ENCODE measurements at regions not wholly inside any gene's neighbourhood (a gene's known extent, or its start where the extent isn't known, plus 50 kb on each side); places are given as distances from the start of the nearest gene placed in this dataset.

DNA sequence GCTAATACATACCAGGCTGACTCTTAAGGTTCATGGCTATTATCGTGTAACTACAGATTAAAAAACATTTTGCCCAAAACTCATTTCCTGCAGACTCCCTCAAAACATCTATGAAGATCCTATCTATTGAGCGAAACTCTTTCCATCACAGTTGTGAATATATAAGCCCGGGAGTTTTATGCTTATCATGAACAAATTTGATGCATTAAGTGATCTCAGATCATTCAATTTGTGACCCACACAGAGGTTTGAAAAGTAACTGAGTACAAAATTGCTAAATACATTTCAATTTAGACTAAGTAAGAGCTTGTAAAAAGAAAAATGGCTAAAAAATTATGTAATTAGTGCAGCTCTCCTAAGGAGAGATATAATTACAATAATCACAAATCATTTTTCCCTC lies 1228.8 kb upstream of the TENM4 start:
- DNase-seq (ENCODE audit: low spot score): no peak

DNA sequence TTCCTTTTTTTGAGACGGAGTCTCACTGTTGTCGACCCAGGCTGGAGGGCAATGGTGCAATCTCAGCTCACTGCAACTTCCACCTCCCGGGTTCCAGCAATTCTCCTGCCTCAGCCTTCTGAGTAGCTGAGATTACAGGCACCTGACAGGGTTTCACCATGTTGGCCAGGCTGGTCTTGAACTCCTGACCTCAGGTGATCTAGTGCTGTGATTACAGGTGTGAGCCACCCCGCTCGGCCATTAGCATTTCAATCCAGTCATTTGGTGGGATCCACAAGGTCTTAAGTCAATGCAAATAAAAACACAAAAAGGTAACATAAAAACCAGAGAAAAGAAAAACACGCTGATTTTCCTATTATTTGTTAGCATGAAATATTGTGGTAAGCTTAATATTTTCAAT lies 1227.2 kb upstream of the TENM4 start:
- no peak for DNase-seq (ENCODE audit: low spot score)

DNA sequence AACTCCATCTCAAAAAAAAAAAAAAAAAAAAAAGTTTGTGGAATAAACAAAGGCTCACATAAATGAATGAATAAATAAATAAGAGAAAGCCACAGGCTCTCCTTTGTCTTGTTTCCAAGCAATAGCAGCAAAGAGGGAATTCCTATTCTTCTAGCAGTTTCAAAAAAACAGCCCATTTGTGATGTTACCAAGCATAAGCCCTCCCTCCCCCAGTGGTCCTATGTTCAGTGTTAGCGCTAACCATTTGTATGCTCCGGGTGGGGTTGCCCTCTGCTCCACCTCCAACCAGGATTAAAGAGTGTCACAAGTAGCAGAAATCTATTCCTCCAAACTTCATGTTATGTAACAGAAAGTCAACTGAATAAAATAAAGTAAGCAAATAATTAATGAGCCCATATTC lies 1215.0 kb upstream of the TENM4 start:
- DNase-seq (ENCODE audit: low spot score): no peak

DNA sequence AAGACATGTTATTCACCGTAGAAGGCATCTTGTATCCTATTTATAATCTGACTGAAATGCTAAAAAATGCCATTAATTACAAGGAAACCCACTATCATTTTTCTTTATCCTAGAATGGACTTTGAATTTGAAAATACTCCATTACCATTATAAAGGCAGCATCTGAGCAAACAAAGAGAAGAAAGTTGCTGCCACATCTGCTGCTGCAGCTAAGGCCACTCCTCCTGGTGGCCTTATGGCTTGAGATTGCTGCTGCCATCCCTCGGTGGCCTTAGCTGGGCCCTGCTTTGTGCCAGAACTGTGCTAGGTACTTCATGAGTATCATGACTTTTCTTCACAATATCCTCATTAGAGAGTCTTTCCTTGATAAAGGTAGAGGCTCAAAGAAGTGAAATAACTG lies 1210.1 kb upstream of the TENM4 start:
- DNase-seq (ENCODE audit: low spot score): no peak

DNA sequence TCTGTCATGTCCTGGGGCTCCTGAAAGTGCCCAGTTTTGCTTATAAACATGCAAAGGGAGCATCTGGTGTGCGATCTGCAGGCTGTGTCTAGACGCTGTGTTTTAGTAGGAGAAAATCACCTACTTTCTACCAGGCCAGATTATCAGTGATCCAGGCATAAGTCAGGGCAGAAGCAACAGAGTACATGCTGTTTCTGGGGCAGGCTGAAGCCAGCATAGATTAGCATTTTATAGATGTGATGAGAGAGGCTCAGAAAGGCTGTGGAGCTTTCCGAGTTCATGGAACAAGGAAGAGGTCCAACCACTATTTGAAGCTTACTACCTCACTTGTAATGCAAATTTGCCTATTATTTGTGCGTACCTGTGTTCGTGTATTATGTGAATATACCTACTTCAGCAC lies 1208.4 kb upstream of the TENM4 start:
- no peak for DNase-seq (ENCODE audit: low spot score)

DNA sequence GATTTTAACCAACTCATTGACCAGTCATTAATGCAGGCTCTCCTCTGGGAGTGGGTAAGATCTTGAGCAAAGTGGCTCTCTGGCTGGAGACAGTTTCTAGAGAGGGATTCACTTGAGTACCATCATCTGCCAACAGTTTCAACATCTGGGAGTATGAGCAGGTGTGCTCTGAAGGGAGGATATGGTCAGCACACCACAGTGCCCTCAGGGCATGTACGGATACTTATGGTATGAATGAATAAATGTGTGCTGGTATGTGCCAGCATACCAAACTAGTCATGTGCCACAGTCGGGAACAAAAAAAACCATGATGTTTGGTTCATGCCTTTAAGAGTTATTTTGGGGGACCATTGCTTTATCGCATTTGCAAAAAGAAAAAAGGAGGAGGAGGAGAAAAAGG lies 1197.5 kb upstream of the TENM4 start:
- no peak for DNase-seq (ENCODE audit: low spot score)

DNA sequence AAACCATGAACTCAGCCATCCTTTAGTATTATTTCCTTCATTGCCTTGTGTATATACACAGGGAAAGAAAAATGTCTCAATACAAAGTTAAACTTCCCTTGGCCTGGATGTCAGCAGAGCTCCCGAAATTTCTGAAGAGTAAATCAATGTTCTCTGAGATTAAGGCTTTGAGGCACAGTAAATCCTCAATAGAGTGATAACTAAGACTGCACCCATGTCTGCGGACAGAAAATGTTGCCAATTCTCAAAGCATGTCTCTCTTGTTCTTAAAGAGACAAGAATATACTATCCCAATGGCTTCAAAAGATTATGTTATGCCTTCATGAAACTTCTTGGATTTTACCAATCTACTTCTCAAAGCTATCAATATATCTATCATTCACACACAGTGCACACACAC lies 1196.7 kb upstream of the TENM4 start:
- no peak for DNase-seq (ENCODE audit: low spot score)

DNA sequence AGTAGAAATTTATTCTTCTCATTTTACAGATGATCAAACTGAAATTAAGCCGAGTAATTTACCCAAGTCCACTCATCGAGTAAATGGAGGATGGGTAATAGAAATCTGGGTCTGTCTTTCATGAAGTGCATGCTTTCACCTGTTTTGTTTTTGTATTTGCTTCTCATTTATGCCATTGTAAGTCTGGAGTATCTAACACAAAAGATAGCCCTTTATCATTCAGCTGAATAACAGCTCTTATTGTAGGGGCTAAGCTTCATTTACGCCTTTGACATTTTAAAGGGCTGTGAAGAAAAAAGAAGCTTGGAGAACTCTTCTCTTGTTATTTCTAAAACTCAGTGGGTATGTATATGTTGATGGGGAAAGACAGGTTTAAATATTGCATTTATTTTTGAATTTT lies 1196.2 kb upstream of the TENM4 start:
- no peak for DNase-seq (ENCODE audit: low spot score)

DNA sequence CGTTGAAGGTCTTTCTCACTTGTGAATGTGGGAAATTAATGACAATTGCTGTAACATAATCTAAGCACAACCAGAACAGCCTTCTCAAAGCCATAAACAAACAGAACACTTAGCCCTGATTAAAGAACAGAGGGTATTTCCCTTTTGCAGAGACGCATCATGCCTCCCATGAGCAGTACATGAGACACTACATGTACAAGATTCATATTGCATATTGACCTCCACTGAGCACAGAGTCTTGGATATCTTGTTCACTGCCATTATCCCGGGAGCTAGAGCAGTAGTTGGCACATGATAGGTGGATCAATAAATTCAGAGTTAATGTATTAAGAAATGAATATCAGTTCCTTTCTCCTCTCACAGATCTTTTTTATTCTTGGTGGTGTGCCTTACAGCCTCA lies 1194.3 kb upstream of the TENM4 start:
- no peak for DNase-seq (ENCODE audit: low spot score)

DNA sequence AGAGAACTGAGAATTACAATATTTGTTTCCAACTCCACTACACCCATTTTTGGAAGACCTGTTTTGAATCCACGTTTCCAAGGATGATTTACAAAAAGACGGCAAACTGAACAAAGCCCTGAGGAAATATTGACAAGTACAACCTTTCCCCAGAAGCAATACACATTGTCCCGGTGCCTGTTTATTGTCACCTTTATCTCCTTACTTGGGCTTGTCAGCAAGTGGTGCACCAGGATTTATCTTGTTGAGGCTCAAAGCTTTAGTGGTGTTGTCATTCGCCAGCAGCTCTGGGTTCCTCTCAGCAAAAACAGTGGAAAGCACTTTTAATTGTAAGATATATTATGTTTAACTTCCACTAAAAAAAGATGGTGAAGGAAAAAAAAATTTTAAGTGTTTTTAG lies 1191.9 kb upstream of the TENM4 start:
- DNase-seq (ENCODE audit: low spot score): no peak

DNA sequence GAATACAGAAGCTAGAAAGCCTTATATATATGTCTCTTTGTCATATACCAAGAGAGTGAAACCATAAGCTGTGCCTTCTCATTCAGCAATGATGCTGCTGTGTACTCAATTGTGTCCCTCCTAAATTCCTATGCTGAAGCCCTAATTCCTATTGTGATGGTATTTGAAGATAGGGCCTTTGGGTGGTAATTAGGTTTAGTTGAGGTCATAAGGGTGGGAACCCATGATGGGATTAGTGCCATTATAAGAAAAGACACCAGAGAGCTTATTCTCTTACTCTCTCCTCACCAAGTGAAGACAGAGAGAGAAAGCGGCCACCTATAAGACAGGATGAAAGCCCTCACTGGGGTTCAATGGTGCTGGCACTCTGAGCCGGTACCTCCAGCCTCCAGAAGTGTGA lies 1191.3 kb upstream of the TENM4 start:
- no peak for DNase-seq (ENCODE audit: low spot score)

DNA sequence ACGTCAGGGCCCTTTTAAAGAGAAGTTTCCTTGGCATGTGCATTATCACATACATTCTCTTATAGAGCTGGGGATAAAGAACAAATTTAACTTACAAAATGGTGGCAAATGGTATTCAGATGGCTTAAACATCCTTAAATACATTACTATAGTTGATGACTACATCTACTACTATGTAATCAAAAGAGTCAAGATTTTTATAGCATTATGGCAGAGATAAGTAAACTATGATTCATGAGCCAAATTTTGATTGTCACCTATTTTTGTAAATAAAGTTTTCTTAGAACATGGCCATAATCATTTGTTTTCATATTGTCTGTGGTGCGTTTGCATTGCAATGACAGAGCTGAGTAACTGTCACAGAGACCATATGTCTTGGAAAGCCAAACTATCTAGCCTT lies 1188.6 kb upstream of the TENM4 start:
- DNase-seq (ENCODE audit: low spot score): no peak

DNA sequence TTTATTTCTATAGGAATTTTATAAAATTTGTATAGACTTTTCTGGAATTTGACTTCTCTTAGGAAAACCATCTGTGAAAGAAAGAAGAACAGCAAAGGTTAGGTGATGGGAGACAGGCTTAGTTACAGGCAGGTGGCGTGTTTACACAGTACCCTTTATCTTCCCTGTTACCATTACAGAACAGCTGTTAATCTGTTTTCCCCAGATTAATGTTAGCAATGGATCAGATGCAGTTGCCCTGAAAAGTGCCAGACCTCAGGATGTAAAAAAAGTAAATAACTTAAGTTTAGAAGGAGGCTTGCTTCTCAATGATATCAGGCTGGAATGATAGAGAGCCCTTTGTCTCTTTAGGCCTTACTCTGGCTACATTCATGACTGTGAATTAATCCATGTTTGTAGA lies 1186.5 kb upstream of the TENM4 start:
- DNase-seq (ENCODE audit: low spot score): no peak

DNA sequence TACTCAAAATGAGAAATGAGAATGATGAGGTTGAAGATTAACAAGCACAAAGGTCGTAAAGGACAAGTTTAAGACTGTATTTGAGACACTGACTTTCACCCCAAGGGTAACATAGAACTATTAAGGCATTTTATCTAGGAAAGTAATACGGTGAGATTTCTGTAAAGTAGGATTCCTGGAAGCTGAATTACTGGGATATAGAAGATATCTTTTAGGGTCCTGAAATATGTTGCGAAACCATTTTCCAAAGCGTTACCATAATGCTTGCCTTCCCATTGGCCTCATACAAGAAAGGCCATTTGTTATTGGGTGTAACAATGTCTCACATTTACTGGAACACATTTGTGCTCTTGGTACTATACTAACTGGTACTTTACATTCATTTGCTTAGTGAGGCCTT lies 1185.9 kb upstream of the TENM4 start:
- DNase-seq (ENCODE audit: low spot score): no peak

DNA sequence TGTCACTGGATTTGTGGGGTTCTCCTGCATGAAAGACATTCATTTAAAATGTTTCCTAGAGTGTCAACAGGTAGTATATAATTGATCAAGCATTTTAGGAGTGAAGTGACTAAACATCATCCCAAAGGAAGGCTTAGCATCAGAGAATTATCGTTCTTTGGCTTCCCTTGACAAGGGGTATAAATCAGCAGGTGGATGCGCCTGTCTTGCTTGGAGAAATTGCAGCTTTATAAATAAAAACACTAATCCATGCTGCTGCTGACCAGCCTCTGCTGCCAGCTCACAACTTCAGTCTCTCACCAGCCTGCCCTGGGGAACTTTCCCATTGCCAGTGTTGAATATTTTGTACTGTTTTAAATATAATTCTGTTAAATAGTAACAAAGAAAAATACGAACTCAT lies 1184.7 kb upstream of the TENM4 start:
- no peak for DNase-seq (ENCODE audit: low spot score)

DNA sequence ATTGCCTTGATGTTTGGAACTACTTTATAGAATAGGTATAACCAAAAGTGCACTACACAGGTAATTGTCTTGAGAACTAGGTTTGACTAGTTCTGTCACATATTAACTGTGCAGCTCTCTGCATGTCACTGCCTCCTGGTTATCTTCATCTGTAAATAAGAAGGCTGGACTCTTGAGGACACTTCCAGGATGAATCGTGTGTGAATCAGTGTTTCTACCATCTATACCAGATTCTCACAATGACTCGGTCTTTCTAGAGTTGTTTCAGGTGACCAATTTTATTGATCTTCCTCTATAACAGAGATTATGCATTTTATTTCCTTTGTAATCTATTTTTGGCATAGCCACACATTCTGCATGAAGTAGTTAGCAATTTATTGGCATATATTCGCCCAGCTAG lies 1181.0 kb upstream of the TENM4 start:
- DNase-seq (ENCODE audit: low spot score): no peak

DNA sequence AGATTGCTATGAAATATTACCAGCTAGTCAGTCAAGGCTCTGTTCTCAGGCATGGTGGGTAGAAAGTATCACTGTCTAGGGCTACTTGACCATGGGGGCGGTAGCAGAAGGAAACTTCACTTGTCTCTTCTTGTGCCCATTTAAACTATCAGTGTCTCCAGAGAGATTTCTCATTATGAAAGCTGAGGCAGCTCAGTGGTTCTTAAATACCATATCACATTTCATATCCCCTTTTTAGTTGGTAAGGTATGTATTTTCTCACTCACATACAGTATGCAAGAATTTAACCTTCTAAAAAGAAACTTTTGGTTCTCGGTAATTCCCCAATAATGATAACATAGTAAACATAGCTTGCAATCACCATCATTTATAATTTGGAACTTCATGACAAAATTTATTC lies 1180.0 kb upstream of the TENM4 start:
- DNase-seq (ENCODE audit: low spot score): no peak

DNA sequence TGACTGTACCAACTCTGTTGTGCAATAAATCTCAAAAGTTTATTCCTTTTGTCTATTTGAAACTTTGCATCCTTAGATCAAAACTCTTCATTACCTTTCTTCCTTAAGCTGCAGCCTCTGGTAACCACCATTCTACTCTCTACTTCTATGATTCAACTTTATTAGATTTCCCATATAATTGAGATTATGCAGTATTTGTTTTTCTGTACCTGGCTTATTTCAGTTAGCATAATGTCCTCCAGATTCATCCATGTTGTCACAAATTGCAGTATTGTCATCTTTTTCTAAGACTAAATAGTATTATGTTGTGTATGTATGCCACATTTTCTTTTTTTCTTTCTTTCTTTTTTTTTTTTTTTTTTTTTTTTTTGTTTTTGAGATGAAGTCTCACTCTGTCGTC lies 1176.3 kb upstream of the TENM4 start:
- no peak for DNase-seq (ENCODE audit: low spot score)

DNA sequence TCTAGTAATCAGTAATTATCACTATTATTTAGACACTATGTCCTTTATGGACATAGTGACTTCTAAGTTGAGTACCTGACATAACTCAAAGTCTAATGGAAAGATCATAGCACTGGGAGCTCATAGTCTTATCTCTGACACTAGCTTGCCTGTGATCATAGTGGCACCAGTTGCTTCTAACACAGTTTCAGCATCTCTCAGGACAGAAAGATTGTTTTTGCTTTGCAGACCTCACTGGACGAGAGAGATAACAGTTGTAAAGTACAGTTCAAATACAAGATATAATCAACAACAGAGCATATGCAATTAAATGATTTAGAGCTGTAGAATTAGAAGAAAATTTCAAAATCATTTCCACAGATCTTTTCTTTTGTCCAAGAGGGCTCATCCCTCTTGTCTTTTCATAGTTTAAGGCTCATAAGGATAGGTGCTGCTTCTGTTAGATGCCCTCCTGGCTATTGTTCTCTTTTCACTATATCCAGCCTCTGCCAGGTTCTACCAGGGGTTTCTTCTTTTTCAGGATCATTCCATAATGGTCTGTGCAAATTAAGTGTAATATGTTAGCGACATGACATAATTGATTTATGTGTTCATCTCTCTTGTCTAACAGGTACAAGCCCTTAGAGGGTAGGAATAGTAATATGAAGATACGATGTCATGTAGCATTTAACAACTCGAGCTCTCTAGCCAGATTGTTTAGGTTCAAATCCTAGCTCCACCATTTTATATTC lies 1175.4 kb upstream of the TENM4 start:
- DNase-seq (ENCODE audit: low spot score): no peak

DNA sequence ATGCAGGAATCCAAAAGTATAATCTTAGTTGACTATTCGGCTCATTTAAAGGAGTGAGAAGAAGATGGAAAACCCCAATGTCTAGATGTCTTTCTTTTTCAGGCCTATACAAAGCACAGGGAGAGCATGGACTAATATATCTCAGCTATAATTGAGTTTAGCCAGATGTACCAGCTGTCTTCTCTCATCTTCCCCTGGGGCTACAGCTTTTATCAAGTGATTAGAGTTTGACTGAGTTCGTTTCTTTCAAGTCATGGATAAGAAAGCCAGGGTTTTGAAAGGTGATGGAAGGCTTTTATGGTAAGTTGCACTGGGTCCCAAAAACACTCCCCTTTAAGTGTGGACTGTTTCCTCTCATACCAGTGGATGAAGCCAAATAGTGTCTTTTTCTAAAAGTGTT lies 1172.8 kb upstream of the TENM4 start:
- no peak for DNase-seq (ENCODE audit: low spot score)

DNA sequence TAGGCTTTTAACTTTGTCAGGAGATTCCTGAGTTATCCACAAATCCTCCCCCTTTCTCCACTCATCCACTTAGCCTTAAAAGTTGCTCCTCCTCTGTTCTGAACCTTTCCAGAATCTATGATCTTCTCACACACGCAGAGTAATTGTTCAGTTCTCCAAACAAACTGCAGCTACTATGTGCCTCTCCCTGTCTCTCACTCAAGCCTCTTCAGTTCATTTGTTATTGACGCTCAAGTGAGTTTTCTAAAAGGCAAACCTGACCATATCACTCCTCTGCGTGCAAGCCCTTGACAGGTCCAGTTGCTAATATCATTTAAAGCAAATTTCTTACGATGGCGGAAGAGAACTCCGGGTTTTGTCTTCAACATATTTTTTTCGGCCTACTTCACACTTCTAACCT lies 1169.7 kb upstream of the TENM4 start:
- no peak for DNase-seq (ENCODE audit: low spot score)

DNA sequence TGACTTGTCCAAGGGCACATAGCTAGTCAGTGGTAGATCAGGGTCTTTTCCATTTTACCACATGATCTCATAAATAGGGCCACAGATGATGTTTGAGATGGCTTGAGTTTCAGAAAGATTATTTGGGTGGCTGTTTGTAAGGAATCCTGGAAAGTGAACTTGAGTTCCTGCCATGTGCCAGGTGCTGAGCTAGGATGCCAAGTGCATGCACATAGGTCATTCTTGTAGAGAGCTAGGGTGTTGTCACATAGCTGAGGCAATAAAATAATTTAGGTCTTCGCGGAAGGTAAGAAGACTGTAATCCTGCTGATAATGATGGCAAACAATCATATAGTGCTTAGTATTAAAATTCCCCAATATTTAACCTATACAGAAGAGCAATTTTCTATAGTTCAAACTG lies 1162.6 kb upstream of the TENM4 start:
- no peak for DNase-seq (ENCODE audit: low spot score)

DNA sequence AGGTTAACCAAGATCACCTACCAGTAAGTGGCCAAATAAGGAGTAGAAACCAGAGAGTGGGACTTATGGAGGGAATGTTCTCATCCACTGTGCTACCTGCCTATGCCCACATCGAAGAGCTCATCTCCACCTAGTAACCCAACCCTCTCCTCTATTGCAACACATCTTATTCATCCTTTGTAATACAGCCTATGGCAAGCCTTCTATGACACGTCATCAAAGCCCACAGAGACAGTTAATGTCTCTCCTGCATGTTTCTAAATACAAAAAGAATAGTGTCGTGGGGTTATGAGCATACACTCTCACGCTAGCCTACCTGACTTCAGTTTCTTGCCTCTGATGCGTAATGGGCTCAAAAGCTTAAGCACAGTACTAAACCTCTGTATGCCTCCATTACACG lies 1158.1 kb upstream of the TENM4 start:
- DNase-seq (ENCODE audit: low spot score): no peak

DNA sequence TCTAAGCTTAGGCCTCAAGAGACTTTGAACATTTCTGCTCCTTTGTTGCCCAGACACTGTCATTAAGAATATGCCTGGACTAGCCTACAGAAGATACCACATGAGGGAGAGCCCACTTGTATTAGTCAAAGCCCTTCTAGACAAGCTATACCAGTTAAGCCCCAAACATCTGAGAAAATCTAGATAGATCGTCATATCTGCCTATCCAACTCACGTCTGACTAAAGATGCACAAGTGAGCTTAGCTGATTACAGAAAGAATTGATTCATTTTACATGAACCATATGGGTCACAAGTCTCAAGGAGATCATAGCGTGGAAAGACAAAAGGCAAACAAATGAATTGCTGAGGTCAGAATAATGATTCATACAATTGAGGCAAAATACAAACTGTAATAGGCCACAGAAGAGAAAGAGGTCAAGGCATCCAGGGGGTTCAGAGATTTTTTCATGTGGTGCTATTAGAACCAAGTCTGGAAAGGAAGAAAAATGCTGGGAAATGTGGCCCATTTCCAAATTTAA lies 1155.5 kb upstream of the TENM4 start:
- no peak for DNase-seq (ENCODE audit: low spot score)

DNA sequence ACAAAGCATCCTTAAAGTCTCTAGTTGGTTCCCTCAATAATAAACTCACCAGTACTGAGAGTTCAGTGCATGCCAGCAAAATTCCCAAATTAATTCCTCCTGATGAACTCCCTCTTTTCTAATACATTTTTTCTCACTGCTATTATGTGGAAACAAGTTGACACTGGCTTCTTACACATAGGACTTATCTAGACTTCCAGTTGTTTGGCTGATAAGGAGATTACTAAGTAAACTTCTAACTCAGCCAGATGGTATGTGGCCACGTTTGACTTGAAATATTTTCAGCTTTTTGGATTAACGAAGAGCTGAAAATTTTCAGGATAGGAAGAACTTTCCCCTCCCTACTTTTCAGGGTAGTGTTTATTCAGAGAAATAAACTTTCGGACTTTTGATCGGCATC lies 1154.2 kb upstream of the TENM4 start:
- no peak for DNase-seq (ENCODE audit: low spot score)
